MM.1S (cell line): ENCODE measurements at regions not wholly inside any gene's neighbourhood (a gene's known extent, or its start where the extent isn't known, plus 50 kb on each side); places are given as distances from the start of the nearest gene placed in this dataset.

Source experiments
- EZH2 ChIP-seq: fragments of 300-600 bp; sonication (generic); optimal IDR thresholded peaks from 2 replicates; pipeline ENCODE3; 2017; ENCODE audit warnings: low read depth, mild to moderate bottlenecking, antibody characterized with exemption, low read length, mixed read lengths
- EZH2phosphoT487 ChIP-seq: fragments of 300-600 bp; sonication (generic); IDR thresholded peaks from 2 replicates; pipeline ENCODE4 v1.6.1; 2018; ENCODE audit warnings: antibody characterized with exemption, low read length
- TF ChIP-seq, protein P1 (sequence below): fragments of 300-600 bp; sonication (generic); IDR thresholded peaks from 2 replicates; pipeline ENCODE4 v1.5.1; 2016; ENCODE audit warnings: antibody characterized with exemption, low read length, mixed read lengths

DNA sequence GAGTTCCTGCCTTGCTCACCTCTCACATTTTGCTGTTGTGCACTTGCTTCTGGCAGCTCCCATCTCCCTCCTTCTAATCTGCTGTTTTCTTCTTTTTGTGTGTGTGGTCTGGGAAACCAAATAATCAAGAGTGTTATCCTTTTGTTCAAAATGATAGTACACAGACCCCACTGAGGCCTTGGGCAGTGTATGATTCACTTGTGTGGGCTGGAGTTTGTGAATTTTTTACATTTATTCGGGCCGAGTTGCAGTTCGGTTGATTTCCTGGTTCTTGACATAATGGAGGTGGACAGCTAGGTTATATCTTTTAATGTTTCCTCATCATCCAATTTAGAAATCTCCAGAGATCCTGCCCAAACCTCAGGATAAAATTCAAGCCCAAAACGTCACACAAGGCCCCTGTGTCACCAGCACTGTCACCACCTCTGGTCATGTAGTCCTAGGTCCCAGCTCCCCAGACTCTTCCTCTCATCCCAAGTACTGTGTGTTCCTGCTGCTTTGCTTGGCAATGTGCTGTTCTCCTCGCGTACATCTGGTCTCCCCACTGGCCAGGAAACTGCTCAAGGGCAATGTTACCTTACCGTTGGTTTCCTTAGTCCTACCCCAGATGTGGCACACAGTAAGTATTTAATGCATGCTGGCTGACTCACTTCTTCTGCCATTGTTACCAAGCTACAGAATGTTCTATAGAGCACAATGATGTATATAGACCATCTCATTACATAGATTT is 55.7 kb upstream of the PHACTR2 start:
- TF ChIP-seq, protein P1, sequence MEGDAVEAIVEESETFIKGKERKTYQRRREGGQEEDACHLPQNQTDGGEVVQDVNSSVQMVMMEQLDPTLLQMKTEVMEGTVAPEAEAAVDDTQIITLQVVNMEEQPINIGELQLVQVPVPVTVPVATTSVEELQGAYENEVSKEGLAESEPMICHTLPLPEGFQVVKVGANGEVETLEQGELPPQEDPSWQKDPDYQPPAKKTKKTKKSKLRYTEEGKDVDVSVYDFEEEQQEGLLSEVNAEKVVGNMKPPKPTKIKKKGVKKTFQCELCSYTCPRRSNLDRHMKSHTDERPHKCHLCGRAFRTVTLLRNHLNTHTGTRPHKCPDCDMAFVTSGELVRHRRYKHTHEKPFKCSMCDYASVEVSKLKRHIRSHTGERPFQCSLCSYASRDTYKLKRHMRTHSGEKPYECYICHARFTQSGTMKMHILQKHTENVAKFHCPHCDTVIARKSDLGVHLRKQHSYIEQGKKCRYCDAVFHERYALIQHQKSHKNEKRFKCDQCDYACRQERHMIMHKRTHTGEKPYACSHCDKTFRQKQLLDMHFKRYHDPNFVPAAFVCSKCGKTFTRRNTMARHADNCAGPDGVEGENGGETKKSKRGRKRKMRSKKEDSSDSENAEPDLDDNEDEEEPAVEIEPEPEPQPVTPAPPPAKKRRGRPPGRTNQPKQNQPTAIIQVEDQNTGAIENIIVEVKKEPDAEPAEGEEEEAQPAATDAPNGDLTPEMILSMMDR, result no peak
- no peak for TF ChIP-seq EZH2
- no peak for TF ChIP-seq EZH2phosphoT487
